ENCODE measurements at regions not wholly inside any gene's neighbourhood (a gene's known extent, or its start where the extent isn't known, plus 50 kb on each side); places are given as distances from the start of the nearest gene placed in this dataset.

- CTCF ChIA-PET: no interaction called here
- no peak overlapping the region for H3K9ac ChIP-seq (ENCODE audit: low read length)
- H3K4me3 ChIP-seq (replicated peaks in 1 of 2; ENCODE audit: low read depth in 1 of 2, low read length in 2 of 2): no peak overlapping the region
- H3K27ac ChIP-seq (ENCODE audit: low read depth, low read length): no peak overlapping the region
- H3K9me2 ChIP-seq (ENCODE audit: insufficient read depth): no peaks in the 10 kb centered on the region
- ATAC-seq (no peak), DNase-seq (ENCODE audit: low read depth, low spot score) (no peak)
- H3K79me2 ChIP-seq (ENCODE audit: insufficient read depth, low read length): no peaks in the 10 kb centered on the region
- peaks cover 4 to 5% of the 10 kb centered on the region in 2 experiments for H3K4me1 ChIP-seq (ENCODE audit: control insufficient read depth in 1 of 2, insufficient read depth in 2 of 2, low read length in 2 of 2)
- H3K27me3 ChIP-seq (ENCODE audit: insufficient read depth, low read length): no peaks in the 10 kb centered on the region
- intact Hi-C loops (cut with micrococcal nuclease): no loop called here
- no peak overlapping the region for H3K4me2 ChIP-seq (ENCODE audit: low read length)
- H2AFZ ChIP-seq (ENCODE audit: low read depth, low read length, poor library complexity, severe bottlenecking): no peak overlapping the region
- TF ChIP-seq CEBPB (IDR thresholded peaks at IDR 0.05; ENCODE audit: low read depth): no peak
- H3K9me3 ChIP-seq (ENCODE audit: control insufficient read depth in 1 of 2, insufficient read depth in 1 of 2, low read depth in 1 of 2, low read length in 2 of 2): no peaks in the 10 kb centered on the region
- BruUV-seq (replicated peaks): no TSS peak
- POLR2A ChIA-PET: no interaction called here
- no peaks in the 10 kb centered on the region for H4K20me1 ChIP-seq (ENCODE audit: insufficient read depth)
- RAD21 ChIA-PET (ENCODE audit: low non-redundant PET in 1 of 2, low total read pairs in 2 of 2, uncharacterized antibody in 2 of 2, unreplicated experiment in 2 of 2): no interaction called here
- no peaks in the 10 kb centered on the region for H3K36me3 ChIP-seq (ENCODE audit: control insufficient read depth in 1 of 2, insufficient read depth in 2 of 2, low read length in 2 of 2)
Measured at GRCh38 chr5:124591583-124591982, 154.9 kb downstream of the ZNF608 start.

DNA sequence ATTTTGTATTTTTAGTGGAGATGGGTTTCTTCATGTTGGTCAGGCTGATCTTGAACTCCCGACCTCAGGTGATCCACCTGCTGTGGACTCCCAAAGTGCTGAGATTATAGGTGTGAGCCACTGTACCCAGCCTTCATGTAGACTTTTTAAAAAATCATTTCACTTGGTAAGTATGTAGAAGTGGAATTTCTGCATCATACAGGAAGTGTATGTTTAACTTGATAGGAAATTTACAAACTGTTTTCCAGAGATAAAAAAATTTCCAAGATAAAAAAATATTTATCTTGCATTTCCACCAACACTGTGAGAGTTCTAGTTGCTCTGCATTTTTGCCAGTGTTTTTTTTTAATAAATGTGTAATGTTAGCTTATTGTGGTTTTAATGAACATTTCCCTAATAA is 155.8 kb downstream of the ZNF608 start:
- no peaks in the 10 kb centered on the region for H3K27me3 ChIP-seq (ENCODE audit: insufficient read depth, low read length)
- no peaks in the 10 kb centered on the region for H3K9me2 ChIP-seq (ENCODE audit: insufficient read depth)
- no TSS peak for BruUV-seq (replicated peaks)
- CTCF ChIA-PET: no interaction called here
- H4K20me1 ChIP-seq (ENCODE audit: insufficient read depth): no peaks in the 10 kb centered on the region
- H2AFZ ChIP-seq (ENCODE audit: low read depth, low read length, poor library complexity, severe bottlenecking): no peak overlapping the region
- intact Hi-C loops (cut with micrococcal nuclease): no loop called here
- no peak overlapping the region for H3K27ac ChIP-seq (ENCODE audit: low read depth, low read length)
- no peaks in the 10 kb centered on the region for H3K79me2 ChIP-seq (ENCODE audit: insufficient read depth, low read length)
- no peaks in the 10 kb centered on the region for H3K9me3 ChIP-seq (ENCODE audit: control insufficient read depth in 1 of 2, insufficient read depth in 1 of 2, low read depth in 1 of 2, low read length in 2 of 2)
- RAD21 ChIA-PET (ENCODE audit: low non-redundant PET in 1 of 2, low total read pairs in 2 of 2, uncharacterized antibody in 2 of 2, unreplicated experiment in 2 of 2): no interaction called here
- POLR2A ChIA-PET: interaction anchor here (0.6 kb wide), 1 partner anchor 71 kb away, joined by 3 read pairs; no protein-coding TSS in a partner anchor
- H3K9ac ChIP-seq (ENCODE audit: low read length): no peak overlapping the region
- ATAC-seq (no peak), DNase-seq (ENCODE audit: low read depth, low spot score) (no peak)
- no peak overlapping the region for H3K4me3 ChIP-seq (replicated peaks in 1 of 2; ENCODE audit: low read depth in 1 of 2, low read length in 2 of 2)
- no peaks in the 10 kb centered on the region for H3K36me3 ChIP-seq (ENCODE audit: control insufficient read depth in 1 of 2, insufficient read depth in 2 of 2, low read length in 2 of 2)
- H3K4me2 ChIP-seq (ENCODE audit: low read length): no peak overlapping the region
- no peaks in the 10 kb centered on the region for H3K4me1 ChIP-seq (ENCODE audit: control insufficient read depth in 1 of 2, insufficient read depth in 2 of 2, low read length in 2 of 2)
- no peak for TF ChIP-seq CBX3 (IDR thresholded peaks at IDR 0.05; ENCODE audit: low read depth)
- TF ChIP-seq, protein P1, sequence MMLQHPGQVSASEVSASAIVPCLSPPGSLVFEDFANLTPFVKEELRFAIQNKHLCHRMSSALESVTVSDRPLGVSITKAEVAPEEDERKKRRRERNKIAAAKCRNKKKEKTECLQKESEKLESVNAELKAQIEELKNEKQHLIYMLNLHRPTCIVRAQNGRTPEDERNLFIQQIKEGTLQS (IDR thresholded peaks at IDR 0.05): no peak
- TF ChIP-seq, protein P2, sequence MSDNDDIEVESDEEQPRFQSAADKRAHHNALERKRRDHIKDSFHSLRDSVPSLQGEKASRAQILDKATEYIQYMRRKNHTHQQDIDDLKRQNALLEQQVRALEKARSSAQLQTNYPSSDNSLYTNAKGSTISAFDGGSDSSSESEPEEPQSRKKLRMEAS (IDR thresholded peaks at IDR 0.05): no peak
- TF ChIP-seq POLR2AphosphoS5 (IDR thresholded peaks at IDR 0.05; ENCODE audit: low read depth, low read length): no peak
- no peak for TF ChIP-seq YY1 (IDR thresholded peaks at IDR 0.05; ENCODE audit: extremely low read depth, insufficient replicate concordance, low read depth, low read length)
- TF ChIP-seq CEBPB (IDR thresholded peaks at IDR 0.05; ENCODE audit: low read depth): no peak
- TF ChIP-seq EGR1 (IDR thresholded peaks at IDR 0.05; ENCODE audit: low read depth): no peak
- no peak for TF ChIP-seq JUND (IDR thresholded peaks at IDR 0.05)
- no peak for TF ChIP-seq ZNF274 (IDR thresholded peaks at IDR 0.05; ENCODE audit: low read depth, low read length)
- TF ChIP-seq ELF1 (IDR thresholded peaks at IDR 0.05; ENCODE audit: borderline replicate concordance, low read depth): no peak
- TF ChIP-seq, protein P3, sequence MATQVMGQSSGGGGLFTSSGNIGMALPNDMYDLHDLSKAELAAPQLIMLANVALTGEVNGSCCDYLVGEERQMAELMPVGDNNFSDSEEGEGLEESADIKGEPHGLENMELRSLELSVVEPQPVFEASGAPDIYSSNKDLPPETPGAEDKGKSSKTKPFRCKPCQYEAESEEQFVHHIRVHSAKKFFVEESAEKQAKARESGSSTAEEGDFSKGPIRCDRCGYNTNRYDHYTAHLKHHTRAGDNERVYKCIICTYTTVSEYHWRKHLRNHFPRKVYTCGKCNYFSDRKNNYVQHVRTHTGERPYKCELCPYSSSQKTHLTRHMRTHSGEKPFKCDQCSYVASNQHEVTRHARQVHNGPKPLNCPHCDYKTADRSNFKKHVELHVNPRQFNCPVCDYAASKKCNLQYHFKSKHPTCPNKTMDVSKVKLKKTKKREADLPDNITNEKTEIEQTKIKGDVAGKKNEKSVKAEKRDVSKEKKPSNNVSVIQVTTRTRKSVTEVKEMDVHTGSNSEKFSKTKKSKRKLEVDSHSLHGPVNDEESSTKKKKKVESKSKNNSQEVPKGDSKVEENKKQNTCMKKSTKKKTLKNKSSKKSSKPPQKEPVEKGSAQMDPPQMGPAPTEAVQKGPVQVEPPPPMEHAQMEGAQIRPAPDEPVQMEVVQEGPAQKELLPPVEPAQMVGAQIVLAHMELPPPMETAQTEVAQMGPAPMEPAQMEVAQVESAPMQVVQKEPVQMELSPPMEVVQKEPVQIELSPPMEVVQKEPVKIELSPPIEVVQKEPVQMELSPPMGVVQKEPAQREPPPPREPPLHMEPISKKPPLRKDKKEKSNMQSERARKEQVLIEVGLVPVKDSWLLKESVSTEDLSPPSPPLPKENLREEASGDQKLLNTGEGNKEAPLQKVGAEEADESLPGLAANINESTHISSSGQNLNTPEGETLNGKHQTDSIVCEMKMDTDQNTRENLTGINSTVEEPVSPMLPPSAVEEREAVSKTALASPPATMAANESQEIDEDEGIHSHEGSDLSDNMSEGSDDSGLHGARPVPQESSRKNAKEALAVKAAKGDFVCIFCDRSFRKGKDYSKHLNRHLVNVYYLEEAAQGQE (IDR thresholded peaks at IDR 0.05; ENCODE audit: low read depth): no peak
- no peak for TF ChIP-seq ZBTB33 (IDR thresholded peaks at IDR 0.05; ENCODE audit: extremely low read depth, insufficient replicate concordance, low read length)
- TF ChIP-seq EZH2 (IDR thresholded peaks at IDR 0.05): no peak
- no peak for TF ChIP-seq RAD21 (IDR thresholded peaks at IDR 0.05; ENCODE audit: low read depth)

All from HCT116 (cell line).